Middle frontal gyrus (tissue), 1 donor: ENCODE measurements at regions not wholly inside any gene's neighbourhood (a gene's known extent, or its start where the extent isn't known, plus 50 kb on each side); places are given as distances from the start of the nearest gene placed in this dataset.

Experiments used
- DNase-seq: peaks from one replicate; pipeline ENCODE4 v3.0.0-alpha.2; 2015; ENCODE audit warnings: low spot score; ENCODE audit errors: extremely low spot score

DNA sequence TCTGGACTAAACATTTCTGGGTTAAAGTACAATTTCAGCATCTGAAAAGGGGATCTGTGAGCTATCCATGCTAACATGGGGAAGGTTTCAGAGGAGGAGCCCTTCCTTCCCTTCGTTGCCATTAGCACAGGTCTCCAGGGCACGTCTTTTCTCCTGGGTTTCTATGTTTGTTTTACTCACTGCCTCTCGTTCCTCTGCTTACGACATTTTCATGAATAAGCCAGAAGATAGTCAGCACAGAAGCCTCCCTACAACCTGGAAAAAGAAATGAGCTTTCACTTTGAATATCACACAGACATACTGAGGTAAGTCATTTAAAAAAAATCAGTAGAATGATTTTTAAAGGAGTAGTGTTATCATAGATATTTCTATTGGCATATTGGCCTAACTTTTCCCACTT lies 117.2 kb upstream of the KCNMB2 start:
- no peak for DNase-seq

DNA sequence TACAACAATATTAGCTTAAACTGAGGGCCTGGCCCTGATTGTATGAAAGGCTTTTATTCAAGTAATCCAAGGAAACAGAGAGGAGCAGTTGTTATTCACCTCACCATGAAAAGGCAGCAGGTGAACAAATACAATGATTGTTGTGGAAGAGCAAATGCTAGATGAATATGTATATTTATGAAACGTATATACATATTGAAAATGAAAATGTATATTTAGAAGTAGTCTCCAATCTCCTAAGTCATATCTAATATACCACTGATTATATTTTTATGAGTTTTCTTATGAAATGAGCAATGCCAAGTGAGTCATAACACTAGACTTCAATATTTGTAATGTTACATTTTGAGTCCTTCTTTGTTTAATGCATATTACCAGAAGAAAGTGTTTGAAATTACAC lies 116.2 kb upstream of the KCNMB2 start:
- DNase-seq, result no peak

DNA sequence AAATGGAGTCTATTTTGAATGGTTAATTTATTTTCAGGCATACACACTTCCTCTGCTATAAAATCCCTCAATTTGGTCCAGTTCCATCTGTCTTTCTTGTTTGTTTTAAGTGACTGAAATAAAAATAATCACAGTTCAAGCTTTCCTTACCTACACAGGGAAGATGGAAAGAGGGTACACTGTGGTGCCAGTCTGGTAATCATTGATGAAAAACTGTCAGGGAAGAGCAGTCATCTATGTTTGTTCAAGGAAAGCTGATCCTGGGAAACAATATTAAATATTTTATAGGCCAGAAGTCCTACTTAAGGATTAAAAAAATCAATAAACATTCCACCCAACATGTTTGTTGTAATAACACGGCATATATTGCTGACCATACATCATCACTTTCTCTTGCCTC lies 115.2 kb upstream of the KCNMB2 start:
- no peak for DNase-seq

DNA sequence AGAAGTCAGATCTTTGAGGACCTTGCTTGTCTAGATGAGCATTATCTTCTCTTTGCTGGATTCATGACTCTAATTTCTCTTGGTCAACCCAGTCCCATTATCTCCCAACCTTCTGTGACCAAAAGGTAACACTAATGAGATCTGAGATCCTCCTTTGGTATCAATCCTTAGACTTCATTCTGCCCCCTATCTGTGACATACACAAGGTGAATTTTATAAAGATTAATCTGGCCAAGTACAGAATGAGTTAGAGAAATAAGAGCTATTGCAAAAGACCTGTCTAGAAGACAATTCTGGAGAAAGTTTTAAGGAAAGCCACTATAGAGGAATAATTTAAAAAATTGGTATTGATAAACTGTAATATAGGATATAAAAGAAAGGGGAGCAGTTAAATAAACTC lies 113.8 kb upstream of the KCNMB2 start:
- no peak for DNase-seq

DNA sequence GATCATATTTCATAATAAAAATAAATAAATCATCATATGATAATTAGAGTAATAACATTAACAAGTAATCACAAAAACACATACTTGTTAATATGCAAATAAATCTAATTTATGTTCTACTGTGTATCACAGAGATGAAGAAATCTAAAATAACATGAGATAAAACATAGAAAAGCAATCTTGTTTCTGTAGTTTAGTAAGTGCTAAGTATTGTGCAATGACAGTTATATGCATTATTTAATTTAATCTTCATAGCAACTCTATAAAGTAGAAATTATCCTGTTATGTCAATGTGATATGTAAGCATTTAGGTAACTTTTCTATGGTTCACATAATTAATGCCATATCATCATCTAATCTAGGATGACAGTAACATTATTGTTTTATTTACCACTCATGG lies 108.2 kb upstream of the KCNMB2 start:
- no peak for DNase-seq

DNA sequence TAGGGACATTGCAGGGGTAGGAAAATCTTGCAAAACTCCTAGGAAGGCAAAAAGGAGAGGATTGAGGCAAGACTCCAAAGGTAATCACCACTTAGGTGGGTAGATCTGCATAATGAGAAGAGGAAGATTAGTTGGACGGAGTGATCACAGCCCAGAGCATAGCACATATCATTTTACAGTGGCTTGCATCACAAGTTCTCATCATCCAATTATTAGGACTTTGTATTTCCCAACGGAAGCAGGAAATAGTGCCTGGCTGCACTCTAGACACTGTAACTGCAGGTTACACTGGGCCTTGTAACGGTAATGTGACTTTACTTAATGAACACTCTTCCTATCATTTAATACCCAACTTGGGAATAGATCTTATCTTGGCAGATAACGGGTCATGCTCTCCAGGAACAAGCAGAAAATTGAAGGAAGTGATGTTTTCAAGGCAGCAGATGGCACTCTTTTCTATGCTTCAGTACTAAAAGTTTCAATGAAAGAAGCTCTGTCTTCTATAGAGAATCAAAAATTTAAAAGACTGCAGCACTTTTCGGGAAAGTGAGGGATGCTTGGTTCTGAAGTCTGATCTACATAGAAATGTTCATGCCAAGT lies 101.9 kb upstream of the KCNMB2 start:
- no peak for DNase-seq

DNA sequence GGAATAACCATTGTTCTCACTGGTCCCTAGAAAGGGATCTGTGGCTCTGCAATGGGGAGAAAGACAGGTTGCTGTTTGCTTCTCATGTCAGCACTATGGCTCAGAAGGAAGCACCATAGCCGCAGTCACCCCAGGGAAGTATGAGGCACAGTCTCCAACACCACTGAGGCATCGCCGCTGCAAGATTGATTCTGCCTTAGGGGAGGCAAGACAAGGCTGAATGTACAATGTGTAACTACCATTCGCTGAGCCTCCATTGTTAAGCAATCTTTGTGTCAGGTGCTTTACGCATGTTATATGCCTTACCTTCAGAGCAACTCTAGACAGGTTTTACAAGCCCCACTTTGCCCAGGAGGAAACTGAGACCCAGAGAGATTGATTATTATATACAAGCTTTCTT lies 100.7 kb upstream of the KCNMB2 start:
- DNase-seq, result no peak

DNA sequence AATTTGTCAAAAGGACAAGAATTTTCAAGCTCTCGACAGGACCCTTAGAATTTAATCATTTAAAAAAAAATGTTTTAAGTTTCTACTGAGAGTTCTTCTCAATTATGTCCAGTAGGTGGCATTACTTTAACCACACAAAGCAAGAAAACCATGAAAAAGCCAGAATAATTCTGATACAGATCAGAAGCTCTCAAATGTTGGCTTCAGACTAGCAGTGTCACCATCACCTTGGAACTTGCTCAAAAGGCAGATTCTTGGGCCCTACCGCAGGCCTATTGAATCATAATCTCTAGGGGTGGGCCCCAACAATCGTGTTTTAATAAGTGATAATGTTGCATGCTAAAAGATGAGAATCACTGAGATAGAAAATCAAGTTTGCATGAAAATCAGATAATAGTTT lies 99.5 kb upstream of the KCNMB2 start:
- DNase-seq, result peak; percentile 19

DNA sequence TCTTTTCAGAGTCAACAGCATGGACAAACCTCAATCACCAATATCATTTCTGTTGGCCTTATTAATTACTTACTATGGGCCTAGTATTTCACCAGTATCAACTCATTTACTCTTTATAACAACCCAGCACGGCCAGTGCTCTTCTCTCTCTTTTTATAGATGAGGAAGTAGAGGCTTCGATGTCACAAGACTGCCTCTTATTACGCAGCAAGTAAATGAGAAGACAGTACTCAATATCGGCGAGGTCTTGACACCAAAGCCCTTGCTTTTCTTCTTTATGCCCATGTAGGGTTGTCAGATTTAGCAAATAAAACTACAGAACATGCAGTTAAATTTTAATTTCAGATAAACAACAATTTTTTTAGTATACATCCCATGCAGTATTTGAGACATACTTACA lies 99.0 kb upstream of the KCNMB2 start:
- no peak for DNase-seq

DNA sequence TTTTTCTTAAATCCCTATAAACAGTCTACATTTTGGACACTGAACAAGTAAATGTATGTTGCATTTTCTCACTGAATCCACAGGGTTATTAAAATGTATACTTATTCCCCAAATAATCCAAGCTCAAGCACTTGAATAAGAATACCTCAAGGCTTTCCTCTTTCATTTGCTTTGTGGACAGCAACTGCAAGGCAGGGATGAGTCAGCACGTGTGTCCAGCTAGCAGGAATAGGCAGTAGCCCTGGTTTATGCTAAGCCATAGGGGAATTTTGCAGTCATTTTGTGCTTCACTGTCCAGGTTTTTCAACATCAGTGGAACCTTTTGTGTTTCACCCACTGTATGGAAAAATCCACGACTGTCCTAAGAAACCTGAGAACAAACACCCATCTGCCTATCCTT lies 96.7 kb upstream of the KCNMB2 start:
- no peak for DNase-seq

DNA sequence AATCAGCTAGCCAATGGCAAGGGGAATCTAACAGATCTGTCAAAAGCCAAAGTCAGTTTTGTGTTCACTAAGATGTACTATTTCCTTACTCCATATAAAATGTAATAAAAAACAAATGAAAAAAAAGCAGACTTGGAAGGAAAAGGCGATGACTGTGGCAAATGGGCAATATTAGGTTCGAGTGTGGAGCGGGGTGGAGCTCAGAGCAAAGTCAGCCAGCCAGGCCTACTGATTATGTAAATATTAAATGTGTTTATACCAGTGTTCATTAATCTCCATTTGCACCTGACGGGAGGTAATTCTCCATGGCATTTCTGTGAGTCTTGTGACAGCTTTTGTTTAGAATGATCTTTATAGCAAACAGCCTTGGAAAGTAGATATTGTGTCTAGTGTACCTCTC lies 96.2 kb upstream of the KCNMB2 start:
- DNase-seq, result no peak

DNA sequence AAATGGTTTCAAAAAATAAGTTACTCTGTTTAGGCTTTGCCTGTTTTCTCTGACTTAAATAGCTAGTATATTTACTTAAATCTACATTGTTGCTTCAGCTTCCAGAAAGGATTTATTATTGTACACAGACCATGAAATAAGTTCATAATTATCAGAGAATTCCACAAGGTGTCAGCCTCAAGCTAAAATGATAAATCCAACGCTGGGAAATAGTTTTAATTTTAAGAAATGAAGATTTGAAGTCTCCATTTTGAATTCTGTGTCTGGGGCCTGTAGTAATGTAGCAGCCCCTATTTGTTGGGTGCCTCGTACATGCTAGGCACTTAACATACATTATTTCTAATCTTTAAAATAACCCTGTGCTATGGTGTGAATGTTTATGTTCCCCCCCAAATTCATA lies 92.6 kb upstream of the KCNMB2 start:
- no peak for DNase-seq

DNA sequence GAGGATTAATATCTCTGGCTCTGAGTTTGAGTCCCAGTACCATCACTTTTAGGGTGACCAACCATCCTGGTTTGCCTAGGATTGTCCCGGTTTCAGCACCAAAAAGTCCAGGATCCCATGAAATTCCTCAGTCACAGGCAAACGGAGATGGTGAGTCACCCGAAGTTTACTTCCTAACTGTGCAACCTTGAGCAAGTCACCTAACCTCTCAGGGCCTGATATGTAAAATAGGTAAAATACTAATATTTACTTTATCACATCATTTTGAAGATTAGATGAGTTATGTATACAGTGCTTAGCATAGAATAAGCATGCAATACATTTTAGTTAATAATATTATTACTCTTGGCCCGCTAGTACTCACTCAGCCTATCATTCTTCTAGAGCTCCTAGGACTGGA lies 91.1 kb upstream of the KCNMB2 start:
- DNase-seq, result no peak

DNA sequence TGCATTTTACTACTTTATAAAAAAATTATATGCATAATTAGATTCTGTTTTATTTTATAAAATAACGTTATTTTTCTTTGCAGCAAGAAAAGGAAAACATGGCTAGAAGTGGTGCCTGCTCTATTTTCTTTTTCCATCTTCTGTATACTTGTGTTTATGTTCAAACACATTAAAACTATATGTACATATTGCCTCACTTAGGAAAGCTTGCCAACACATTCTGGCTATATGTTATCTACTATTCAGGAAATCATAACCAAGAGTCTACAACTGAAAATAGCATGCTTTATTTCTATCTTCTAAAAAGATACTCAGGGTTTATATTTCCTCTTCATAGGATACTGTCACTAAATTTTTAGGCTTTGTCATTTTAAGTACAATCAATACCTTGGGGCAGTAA lies 90.2 kb upstream of the KCNMB2 start:
- no peak for DNase-seq

DNA sequence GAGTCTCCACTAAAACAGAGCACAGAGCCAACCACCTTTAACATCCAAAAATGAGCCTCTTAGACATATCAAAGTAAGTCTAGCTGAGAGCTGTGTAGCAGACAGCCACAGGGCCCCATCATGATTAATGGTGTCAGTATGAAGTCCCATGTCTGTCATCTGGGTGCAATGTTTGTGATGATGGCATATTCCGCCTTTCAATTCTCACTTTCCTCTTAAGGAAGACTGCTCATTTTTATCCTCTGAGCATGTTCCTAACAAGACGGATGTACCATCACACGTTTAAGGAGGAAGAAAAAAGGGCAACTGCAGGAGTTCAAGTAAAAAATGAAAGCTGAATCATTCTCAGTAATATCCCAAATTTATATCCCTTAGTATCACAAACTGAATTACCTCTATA lies 85.8 kb upstream of the KCNMB2 start:
- no peak for DNase-seq

DNA sequence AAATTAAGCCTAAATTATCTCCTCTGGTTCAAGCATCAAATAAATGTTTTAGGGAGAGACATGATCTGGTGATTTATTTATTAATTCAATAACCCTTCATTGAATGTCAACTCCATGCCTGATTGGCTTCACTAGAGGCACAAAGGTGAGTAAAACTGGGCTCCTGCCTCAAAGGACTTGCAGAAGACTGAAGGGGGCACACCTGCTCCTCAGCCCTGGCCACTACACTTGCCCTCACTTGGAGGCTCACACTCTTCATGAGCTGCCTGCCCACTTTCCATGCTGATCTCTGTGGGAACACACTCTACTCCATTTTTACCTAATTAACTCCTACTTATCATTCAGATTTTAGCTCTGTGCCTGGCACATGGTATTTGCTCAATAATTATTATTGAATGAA lies 84.4 kb upstream of the KCNMB2 start:
- DNase-seq, result no peak

DNA sequence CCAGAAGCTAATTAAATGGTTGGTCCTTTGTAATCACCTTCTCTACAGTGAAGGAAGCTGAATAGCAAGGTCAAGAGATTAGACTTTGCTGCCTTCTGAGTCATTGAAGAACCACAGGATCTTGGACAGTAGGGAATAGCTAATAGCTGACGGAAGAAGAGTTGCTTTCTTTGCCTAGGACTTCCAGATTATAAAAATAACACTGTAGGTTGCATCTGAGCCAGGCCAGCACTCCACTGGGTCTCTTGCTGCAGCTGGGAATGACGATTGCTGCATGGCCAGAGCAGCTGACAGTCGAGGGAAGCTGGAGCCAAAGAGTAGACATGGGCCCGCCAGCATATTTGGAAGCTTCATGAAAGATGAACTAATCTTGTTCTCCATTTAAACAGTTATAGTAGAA lies 81.5 kb upstream of the KCNMB2 start:
- no peak for DNase-seq

DNA sequence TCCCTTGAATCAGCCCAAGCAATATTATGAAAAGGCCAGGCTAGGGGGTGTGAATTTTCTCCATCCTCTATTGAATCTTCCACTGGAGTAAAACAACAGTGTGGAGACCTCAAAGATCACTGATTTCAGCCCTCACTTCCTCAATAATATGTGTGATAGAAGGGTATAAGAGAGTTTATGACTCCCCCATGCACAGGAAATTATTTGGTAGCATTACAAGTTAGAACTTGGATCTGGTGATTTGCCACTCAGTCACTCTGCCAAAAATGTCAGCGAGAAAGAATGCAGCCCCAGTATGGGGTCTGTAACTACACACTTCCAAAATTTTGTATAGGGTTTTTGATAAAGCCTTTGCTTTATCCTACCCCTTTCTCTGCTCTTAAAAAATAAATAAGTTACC lies 81.0 kb upstream of the KCNMB2 start:
- DNase-seq, result no peak

DNA sequence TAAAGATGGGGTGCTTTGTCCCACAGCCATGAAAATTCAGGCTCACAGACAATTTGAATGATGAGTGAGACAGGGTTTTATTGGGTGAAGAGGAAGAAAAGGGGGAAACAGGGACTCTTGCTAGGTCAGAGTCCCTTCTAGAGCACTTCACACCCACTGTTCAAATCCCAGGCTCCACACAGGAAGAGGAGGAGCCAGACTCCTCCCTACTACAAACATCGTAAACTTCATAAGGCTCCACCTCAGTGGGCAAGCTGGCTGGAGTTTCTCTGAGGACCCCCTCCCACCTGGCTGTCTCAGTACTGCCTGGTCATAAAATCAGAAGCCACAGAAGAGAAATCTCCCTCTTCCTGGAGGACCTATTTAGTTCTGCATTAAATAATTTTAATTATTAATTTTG lies 80.3 kb upstream of the KCNMB2 start:
- no peak for DNase-seq

DNA sequence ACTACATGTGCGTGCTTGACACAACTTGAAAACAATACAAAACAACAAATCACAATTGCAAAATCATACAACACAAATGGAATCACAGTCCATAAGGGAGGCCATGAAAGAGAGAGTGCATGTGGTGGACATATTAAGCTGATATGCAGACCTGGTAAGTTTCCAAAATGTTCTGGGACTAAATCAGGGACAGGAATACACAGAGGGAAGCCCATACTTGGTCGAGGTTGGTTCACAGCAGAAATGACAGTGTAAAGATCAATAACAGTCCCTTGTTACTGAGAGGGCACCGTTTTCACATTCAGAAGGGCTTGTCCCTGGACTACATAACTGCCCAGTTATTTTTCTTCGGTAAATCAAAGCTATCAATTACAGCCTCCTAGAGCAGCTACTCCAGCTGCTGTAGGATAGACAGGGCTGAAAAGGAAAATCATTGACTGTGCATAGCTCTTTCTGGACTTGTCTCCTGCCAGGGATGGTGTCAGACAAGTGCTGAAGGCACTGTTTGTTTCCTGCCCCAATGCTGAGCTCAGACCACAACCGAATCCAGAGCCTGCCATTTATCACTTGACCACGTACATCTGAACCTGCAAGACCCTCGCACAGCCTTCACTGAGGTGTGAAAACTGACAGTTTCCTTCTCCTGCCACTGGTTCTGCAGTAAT lies 79.5 kb upstream of the KCNMB2 start:
- DNase-seq, result no peak

DNA sequence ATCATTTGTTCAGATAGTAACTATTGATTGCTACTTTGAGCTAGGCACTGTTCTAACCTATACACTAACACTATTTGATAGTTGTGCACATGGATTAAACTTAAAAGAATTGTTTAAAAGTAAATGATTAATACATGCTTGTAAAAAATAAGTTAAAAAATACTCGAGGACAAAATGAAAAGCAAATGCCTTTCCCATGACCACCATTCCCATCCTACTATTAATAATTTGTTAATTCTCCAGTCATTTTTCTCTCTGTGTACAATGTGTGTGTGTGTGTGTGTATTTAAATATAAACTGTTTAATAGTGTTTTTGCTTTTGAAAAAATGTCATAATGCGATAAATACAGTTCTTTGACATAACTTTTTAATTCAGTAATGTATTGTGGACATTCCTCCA lies 78.7 kb upstream of the KCNMB2 start:
- no peak for DNase-seq

DNA sequence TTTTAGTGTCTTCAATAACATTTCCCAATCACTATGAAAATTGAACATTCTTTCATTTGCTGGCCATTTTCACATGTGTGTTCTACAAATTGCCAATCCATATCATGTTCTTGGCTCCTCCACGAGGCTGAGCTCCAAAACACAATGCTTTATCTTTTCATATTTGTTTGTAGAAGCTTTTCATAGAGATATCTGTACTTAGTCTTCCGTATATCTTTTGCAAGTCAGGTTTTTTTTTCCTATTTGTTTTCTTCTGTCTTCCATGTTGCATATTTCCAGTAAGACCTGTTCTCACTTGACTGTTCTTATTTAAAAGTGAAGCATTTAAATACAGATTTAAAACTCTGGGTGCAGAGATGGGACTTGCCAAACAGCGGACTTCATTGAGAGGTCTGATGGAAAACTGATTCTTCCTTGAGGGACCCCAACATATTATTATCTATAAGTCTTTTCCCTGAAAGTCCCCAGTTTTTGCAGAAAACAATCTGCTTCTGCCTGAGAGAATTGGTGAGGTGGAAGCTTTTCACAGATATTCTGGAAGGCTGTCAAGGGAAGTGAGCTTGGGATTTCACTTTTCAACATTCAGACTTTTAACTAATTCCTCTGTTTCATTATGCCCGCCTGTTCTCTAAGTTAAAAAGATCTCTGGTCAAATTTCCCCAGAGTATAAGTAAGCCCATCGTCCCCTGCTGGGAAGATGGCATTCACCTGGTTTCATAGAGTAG lies 77.8 kb upstream of the KCNMB2 start:
- no peak for DNase-seq

DNA sequence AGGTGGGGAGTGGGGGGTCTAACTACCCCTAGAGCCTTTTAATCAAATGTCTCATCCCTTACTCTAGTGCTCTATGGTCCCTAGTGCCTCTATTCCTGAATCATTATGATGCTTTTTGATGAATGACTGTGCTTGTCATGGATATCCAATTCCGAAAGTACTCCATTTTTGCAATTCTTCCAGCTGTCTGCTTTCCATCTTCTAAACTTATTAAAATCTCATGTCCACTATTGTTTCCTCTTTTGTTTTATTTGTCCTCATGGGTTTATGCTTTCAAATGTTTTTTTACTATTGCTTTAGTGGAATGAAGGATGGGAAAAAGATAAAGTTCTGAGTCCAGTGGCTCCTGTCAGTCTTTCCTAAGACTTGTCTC lies 77.2 kb upstream of the KCNMB2 start:
- DNase-seq, result no peak
